ENCODE measurements at regions not wholly inside any gene's neighbourhood (a gene's known extent, or its start where the extent isn't known, plus 50 kb on each side); places are given as distances from the start of the nearest gene placed in this dataset.

- peak; percentile 1 for DNase-seq (ENCODE audit: low read depth)
Measured at GRCh38 chr16:62225675-62226074, 189.4 kb upstream of the CDH8 start.

DNA sequence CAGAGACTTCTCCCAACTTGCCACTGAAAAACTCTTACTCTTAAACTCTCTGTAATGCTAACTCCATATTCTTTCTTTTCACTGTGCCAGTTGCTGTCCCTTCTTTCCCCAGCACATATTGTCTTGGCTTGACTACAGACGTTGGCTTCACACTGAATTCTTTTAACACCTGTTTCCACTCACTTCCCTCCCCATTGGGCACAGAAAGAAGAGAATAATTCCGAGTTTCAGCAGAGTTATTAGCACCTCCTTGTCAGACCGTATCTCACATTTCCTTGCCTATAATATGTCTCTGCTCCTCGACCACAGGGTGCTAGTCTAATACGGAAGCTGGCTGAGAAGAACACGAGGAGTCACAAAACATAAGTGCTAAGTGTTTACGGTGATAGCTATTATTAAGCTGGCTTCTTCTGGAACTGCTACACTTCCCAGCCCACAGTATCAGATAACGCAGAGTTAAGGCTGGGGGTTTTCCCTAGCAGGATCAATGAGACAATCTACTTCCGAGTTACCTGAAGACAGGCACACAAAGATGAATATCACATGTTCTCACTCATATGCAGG lies 188.5 kb upstream of the CDH8 start:
- no peak for DNase-seq (ENCODE audit: low read depth)

- DNase-seq (ENCODE audit: low read depth), result no peak
Measured at GRCh38 chr16:62216837-62217236, 180.6 kb upstream of the CDH8 start.

DNA sequence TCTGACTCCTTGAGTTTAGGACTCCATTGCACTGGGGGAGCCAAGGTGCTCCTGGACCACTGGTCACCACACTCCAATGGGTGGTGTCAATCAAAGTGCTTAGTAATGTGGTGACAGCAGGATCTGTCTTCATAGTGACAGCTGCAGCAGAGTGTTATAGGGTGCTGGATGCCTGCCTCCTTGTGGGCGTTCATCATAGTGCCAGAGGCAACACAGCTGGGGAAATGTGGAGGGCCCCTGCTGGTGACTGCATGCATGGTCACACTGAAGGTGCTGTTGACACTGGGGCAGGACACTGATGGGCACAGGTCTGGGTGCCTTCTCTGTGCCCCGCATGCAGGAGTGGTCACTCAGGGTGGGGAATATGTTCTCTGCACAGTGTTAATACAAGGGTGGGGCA lies 177.5 kb upstream of the CDH8 start:
- no peak for DNase-seq (ENCODE audit: low read depth)

- DNase-seq (ENCODE audit: low read depth), result no peak
Measured at GRCh38 chr16:62208934-62209333, 172.7 kb upstream of the CDH8 start.

- no peak for DNase-seq (ENCODE audit: low read depth)
Measured at GRCh38 chr16:62205459-62205858, 169.2 kb upstream of the CDH8 start.

DNA sequence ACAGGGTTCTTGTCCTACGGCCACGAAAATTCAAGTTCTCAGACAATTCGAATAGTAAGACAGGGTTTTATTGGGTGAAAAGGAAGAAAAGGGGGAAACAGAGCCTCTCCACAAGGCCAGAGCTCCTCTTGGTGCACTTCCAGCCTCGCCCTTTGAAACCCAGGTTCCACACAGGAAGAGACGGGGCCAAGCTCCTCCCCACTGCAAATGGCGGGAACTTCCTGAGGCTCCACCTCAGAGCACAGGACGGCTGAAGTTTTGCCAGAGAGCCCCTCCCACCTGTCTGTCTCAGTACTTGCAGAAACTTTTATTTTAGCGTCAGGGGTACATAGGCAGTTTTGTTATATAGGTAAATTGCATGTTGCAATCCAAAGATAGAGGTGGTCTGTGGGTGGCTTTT lies 165.7 kb upstream of the CDH8 start:
- no peak for DNase-seq (ENCODE audit: low read depth)

DNA sequence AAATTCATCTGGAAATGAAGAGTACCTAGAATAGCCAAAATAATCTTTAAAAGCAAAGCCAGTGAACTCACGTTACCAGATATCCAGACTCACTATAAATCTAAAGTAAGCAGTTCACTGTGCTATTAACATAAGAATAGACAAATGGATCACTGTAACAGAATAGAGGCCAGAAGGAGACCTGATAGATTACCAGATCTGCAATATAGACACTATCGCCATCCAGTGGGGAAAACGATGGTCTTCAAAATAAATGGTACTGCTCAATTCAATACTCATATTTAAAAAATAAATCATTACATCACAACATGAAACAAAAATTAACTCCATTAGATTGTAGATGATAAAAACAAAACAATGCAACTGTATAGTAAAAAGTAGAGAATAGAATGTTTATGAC lies 158.6 kb upstream of the CDH8 start:
- DNase-seq (ENCODE audit: low read depth), result no peak

DNA sequence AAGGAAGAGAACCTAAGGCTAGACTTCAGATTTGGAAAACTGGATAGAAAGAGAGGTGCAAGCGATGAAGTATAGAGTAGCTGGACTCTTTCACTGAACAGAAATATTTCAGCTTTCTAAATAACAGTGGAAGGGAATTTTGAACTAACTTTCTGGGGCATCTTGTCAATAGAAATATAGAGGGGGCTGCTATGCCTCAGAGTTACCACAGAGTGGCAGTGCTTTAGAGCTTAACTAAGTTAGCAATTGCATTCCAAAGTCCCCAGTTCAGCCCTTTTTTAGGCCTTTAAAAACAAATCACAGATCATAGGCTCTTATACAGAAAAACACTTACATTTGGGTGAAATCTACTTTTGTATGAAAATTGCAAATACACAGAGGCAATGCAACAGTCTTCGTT lies 154.2 kb upstream of the CDH8 start:
- DNase-seq (ENCODE audit: low read depth), result no peak

GRCh38 chr16:62177351-62178203 lies 141.3 kb upstream of the CDH8 start:
- no peak for DNase-seq (ENCODE audit: low read depth)

DNA sequence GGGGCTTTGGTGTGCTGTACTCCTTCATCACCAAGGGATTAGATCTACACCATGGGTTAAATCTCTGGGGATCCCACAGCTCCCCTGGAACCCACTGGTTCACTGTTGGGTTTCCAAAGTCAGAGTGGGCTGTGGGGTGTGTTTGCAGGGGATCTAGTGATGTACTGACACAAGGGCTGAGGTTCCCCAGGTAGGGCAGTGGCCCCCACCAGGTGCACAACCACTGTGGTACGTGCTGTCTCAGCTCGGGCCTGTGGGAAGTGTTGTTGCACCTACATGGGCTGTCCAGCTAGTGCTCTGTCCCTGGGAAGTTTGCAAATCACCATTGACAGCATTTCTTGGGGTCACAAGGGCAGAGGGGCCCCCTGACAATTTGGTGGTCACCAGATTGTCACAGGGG lies 134.4 kb upstream of the CDH8 start:
- DNase-seq (ENCODE audit: low read depth), result no peak

- DNase-seq (ENCODE audit: low read depth), result no peak
Measured at GRCh38 chr16:62167551-62167950, 131.3 kb upstream of the CDH8 start.

DNA sequence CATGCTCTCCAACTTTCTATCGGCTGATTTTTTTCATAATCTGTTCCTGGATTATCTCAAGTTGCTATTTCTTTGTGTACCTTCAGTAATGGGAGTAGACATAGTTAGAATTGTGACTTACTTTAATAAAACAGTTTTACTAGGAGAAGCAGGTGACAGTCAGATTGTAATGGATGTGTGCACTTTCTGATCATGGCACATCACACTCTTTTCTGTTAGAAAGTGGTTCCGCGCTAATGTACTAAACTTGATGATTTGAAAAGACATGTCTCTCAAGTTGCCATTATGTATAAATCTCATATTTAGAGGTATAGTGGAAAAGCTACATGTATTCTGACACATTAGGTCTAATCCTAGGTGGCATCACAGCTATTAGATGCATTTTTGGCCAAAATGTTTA lies 121.3 kb upstream of the CDH8 start:
- DNase-seq (ENCODE audit: low read depth), result no peak

- no peak for DNase-seq (ENCODE audit: low read depth)
Measured at GRCh38 chr16:62156971-62157370, 120.7 kb upstream of the CDH8 start.

- DNase-seq (ENCODE audit: low read depth), result no peak
Measured at GRCh38 chr16:62149631-62150030, 113.4 kb upstream of the CDH8 start.

GRCh38 chr16:62137996-62138395 lies 101.8 kb upstream of the CDH8 start:
- no peak for DNase-seq (ENCODE audit: low read depth)

GRCh38 chr16:62135911-62136310 lies 99.7 kb upstream of the CDH8 start:
- no peak for DNase-seq (ENCODE audit: low read depth)

DNA sequence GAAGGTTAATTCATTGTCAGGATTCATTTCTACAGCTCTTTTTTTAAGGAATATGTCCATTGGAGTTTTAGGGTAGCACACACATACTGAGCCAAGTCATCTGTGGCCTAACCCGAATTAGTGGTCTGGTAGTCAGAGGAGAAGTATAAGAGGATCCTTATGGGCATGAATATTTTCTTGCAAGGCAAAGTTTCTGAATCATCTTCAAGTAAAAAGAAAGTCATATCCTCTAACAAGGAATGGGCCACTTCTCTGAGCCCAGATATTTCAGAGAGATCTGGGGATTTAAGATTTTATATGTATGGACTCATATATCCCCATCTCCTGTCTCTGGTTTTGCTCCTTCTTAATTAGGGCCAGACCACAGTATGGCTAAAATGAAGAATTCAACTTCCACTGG lies 99.2 kb upstream of the CDH8 start:
- no peak for DNase-seq (ENCODE audit: low read depth)

DNA sequence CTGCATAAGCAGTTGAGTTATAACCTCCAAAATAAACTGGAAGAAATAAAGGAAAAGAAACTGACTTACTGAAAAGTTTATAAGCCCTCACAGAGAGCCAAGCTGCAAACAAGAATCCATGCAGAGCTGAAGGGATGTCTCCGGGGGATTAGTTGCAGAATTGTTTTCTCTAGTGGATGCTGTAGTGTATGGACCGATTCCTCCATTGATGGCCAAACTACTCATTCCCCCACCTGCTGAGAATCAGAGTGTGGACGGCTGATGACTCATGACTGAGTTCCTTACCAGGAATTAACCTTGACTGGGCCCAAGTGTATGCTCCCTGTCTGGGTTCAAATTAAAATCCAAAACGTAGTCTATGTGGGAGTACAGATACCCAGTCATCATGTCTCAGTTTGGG lies 93.9 kb upstream of the CDH8 start:
- DNase-seq (ENCODE audit: low read depth), result no peak

DNA sequence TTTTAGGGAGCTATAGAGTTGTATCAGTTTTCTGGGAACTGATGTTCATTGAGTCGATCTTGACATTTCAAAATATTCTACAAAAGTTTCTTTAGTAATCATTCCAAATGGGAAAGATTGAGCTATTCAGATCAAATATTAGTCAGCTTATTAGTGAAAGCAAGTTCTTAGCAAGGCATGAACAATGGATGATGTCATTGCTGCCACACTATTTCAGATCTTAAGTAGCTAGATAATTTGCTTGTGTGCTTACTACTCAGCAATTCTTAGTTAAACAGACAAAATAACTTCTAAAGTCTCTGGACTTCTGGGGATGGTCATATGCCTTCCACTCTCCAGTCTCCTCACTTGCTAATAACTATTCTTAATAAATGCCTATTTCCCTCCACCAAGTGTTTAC lies 69.0 kb upstream of the CDH8 start:
- no peak for DNase-seq (ENCODE audit: low read depth)

DNA sequence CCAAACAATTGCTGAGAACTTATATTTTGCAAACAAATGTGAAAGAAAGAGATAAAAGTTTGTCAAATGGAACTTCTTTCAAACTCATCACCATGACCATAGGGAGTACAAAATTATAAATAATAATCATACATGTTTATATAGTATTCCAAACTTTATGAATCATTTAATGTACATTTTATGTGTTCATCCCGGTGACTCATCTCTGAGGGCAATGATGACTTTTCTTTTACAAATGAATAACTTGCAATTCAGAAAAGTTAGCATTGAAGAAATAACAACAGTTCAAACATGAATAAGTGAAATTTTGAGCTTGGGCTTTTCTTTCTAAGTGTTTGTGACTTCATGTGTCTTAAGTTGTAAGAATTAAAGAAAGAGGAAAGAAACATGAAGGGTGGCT lies 66.3 kb upstream of the CDH8 start:
- DNase-seq (ENCODE audit: low read depth), result no peak

DNA sequence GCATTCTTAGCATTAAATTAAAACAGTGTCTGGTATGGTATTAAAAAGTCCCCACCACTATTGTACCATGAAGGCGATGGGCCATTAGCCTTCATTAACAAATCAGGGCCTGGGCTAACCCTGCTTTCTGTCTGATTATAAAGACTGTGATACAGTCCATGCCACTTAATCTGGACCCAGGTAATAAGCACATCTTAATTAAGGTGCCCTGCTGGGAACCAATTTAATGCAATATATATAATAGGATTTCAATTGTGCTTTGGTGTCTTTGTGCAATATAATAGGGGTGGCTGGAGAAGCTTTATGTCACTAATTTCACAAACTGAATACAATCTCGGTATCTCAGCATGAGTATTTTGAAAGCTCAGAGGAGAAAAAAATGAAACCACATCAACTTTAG lies 64.4 kb upstream of the CDH8 start:
- DNase-seq (ENCODE audit: low read depth), result no peak

GRCh38 chr16:62089715-62090114 lies 53.5 kb upstream of the CDH8 start:
- DNase-seq (ENCODE audit: low read depth), result no peak

All from amniotic epithelial cell (primary cell).